Mesendoderm (in vitro differentiated cells): ENCODE measurements at regions not wholly inside any gene's neighbourhood (a gene's known extent, or its start where the extent isn't known, plus 50 kb on each side); places are given as distances from the start of the nearest gene placed in this dataset.

Source experiments
- DNase-seq: peaks from one replicate; pipeline ENCODE4 v3.0.0; 2013
- H2AK5ac ChIP-seq: 2 replicates; pipeline ENCODE4 v1.6.1; 2013; ENCODE audit warnings: low read length, inconsistent platforms
- H2BK120ac ChIP-seq: 2 replicates; pipeline ENCODE4 v1.6.1; 2013; ENCODE audit warnings: low read depth, mild to moderate bottlenecking, low read length, moderate library complexity, mixed read lengths
- H2BK15ac ChIP-seq: replicated peaks from 2 replicates; pipeline ENCODE4 v1.6.1; 2013; ENCODE audit warnings: low read depth, mild to moderate bottlenecking, moderate library complexity
- H2BK5ac ChIP-seq: 2 replicates; pipeline ENCODE4 v1.6.1; 2013; ENCODE audit warnings: low read length, inconsistent platforms
- H3K18ac ChIP-seq: 2 replicates; pipeline ENCODE4 v1.6.1; 2013; ENCODE audit warnings: mild to moderate bottlenecking, low read length, mixed read lengths
- H3K23ac ChIP-seq: one replicate; pipeline ENCODE4 v1.6.1; 2013; ENCODE audit warnings: low read length
- H3K27ac ChIP-seq: 2 replicates; pipeline ENCODE4 v1.5.1; 2013; ENCODE audit warnings: low read depth, mild to moderate bottlenecking, inconsistent platforms, low read length, moderate library complexity
- H3K27me3 ChIP-seq: 2 replicates; pipeline ENCODE4 v1.6.1; 2013; ENCODE audit warnings: low read length, control low read depth, mild to moderate bottlenecking, inconsistent platforms; ENCODE audit not compliant: insufficient read depth, poor library complexity
- H3K36me3 ChIP-seq: 2 replicates; pipeline ENCODE4 v1.6.1; 2013; ENCODE audit warnings: low read length, inconsistent platforms; ENCODE audit not compliant: control insufficient read depth, insufficient read depth
- H3K4ac ChIP-seq: one replicate; pipeline ENCODE4 v1.6.1; 2013; ENCODE audit warnings: low read depth, mild to moderate bottlenecking, low read length, moderate library complexity
- H3K4me1 ChIP-seq: 2 replicates; pipeline ENCODE4 v1.6.1; 2013; ENCODE audit warnings: low read depth, low read length, inconsistent platforms; ENCODE audit not compliant: control insufficient read depth
- H3K4me2 ChIP-seq: 2 replicates; pipeline ENCODE4 v1.6.1; 2013; ENCODE audit warnings: low read length
- H3K4me3 ChIP-seq: 2 replicates; pipeline ENCODE4 v1.5.1; 2013; ENCODE audit warnings: mild to moderate bottlenecking, low read length
- H3K56ac ChIP-seq: one replicate; pipeline ENCODE4 v1.6.1; 2013; ENCODE audit warnings: low read length
- H3K79me1 ChIP-seq: 2 replicates; pipeline ENCODE4 v1.6.1; 2013; ENCODE audit warnings: low read length, inconsistent platforms
- H3K79me2 ChIP-seq: 2 replicates; pipeline ENCODE4 v1.6.1; 2013; ENCODE audit warnings: mild to moderate bottlenecking, low read length; ENCODE audit not compliant: control insufficient read depth, insufficient read depth
- H3K9ac ChIP-seq: 2 replicates; pipeline ENCODE4 v1.6.1; 2013; ENCODE audit warnings: low read length, inconsistent platforms
- H4K5ac ChIP-seq: one replicate; pipeline ENCODE4 v1.6.1; 2013; ENCODE audit warnings: low read length
- H4K8ac ChIP-seq: one replicate; pipeline ENCODE4 v1.6.1; 2013; ENCODE audit warnings: low read depth, mild to moderate bottlenecking, control low read depth, low read length, moderate library complexity
- WGBS: extraction: QIAGEN DNeasy Blood & Tissue Kit; methylation state at CpG from one replicate; pipeline ENCODE4 v1.1.7; 2013; ENCODE audit warnings: low lambda C conversion rate, missing lambda C conversion rate; ENCODE audit not compliant: insufficient coverage; ENCODE audit errors: extremely low coverage; 5-methylcytosine and 5-hydroxymethylcytosine counted together

GRCh38 chr21:18987520-18988026, 584.0 kb upstream of the TMPRSS15 start:
- Histone ChIP-seq H3K4me3 (no peak overlapping the region), H3K9ac (no peak overlapping the region), H3K27ac (no peak overlapping the region), H3K4me1 (no peaks in the 10 kb centered on the region), H3K18ac (no peak overlapping the region), H3K27me3 (no peaks in the 10 kb centered on the region), H3K36me3 (no peaks in the 10 kb centered on the region), H3K4me2 (no peak overlapping the region), H3K56ac (no peak overlapping the region), H2BK15ac (no peak overlapping the region), H3K23ac (no peak overlapping the region), H4K5ac (no peak overlapping the region), H2AK5ac (no peak overlapping the region), H2BK5ac (no peak overlapping the region), H4K8ac (no peak overlapping the region), H2BK120ac (no peak overlapping the region), H3K79me2 (no peaks in the 10 kb centered on the region), H3K79me1 (no peaks in the 10 kb centered on the region), H3K4ac (no peak overlapping the region)
- DNase-seq: peak; percentile 13
- WGBS: no CpG with 5 or more reads among the region's 11 CpGs

GRCh38 chr21:18989953-18990495, 586.4 kb upstream of the TMPRSS15 start:
- Histone ChIP-seq H4K8ac (no peak overlapping the region), H3K4me1 (no peaks in the 10 kb centered on the region), H3K56ac (no peak overlapping the region), H3K4ac (no peak overlapping the region), H2BK5ac (no peak overlapping the region), H2BK120ac (no peak overlapping the region), H3K9ac (no peak overlapping the region), H3K4me2 (no peak overlapping the region), H3K79me1 (no peaks in the 10 kb centered on the region), H3K36me3 (no peaks in the 10 kb centered on the region), H3K18ac (no peak overlapping the region), H2AK5ac (no peak overlapping the region), H3K79me2 (no peaks in the 10 kb centered on the region), H3K4me3 (no peak overlapping the region), H3K23ac (no peak overlapping the region), H4K5ac (no peak overlapping the region), H3K27ac (no peak overlapping the region), H3K27me3 (no peaks in the 10 kb centered on the region), H2BK15ac (no peak overlapping the region)
- no CpG with 5 or more reads among the region's 7 CpGs for WGBS
- DNase-seq: no peak

- no peak overlapping the region for H3K4ac ChIP-seq
- no peak overlapping the region for H3K18ac ChIP-seq
- no peak overlapping the region for H3K56ac ChIP-seq
- H4K8ac ChIP-seq: no peak overlapping the region
- no peak overlapping the region for H3K23ac ChIP-seq
- H3K27me3 ChIP-seq: no peaks in the 10 kb centered on the region
- no peak overlapping the region for H3K9ac ChIP-seq
- DNase-seq: no peak
- no peak overlapping the region for H2BK5ac ChIP-seq
- no peak overlapping the region for H3K27ac ChIP-seq
- no peak overlapping the region for H2AK5ac ChIP-seq
- no peaks in the 10 kb centered on the region for H3K79me1 ChIP-seq
- H3K4me3 ChIP-seq: no peak overlapping the region
- H3K4me1 ChIP-seq: no peaks in the 10 kb centered on the region
- no peak overlapping the region for H2BK120ac ChIP-seq
- no peak overlapping the region for H4K5ac ChIP-seq
- no peaks in the 10 kb centered on the region for H3K36me3 ChIP-seq
- H2BK15ac ChIP-seq: no peak overlapping the region
- H3K4me2 ChIP-seq: no peak overlapping the region
- WGBS: no CpG with 5 or more reads among the region's 1 CpG
- no peaks in the 10 kb centered on the region for H3K79me2 ChIP-seq
These were observed 588.3 kb upstream of the TMPRSS15 start for GRCh38 chr21:18991846-18992245.

- H4K5ac ChIP-seq: no peak overlapping the region
- no peak overlapping the region for H3K23ac ChIP-seq
- H3K27ac ChIP-seq: no peak overlapping the region
- no peaks in the 10 kb centered on the region for H3K27me3 ChIP-seq
- no peak overlapping the region for H3K18ac ChIP-seq
- no peak overlapping the region for H3K9ac ChIP-seq
- H3K4ac ChIP-seq: no peak overlapping the region
- no CpG with 5 or more reads among the region's 3 CpGs for WGBS
- no peak overlapping the region for H2AK5ac ChIP-seq
- H3K56ac ChIP-seq: no peak overlapping the region
- no peaks in the 10 kb centered on the region for H3K36me3 ChIP-seq
- H2BK15ac ChIP-seq: no peak overlapping the region
- H2BK120ac ChIP-seq: no peak overlapping the region
- H3K79me2 ChIP-seq: no peaks in the 10 kb centered on the region
- H3K4me2 ChIP-seq: no peak overlapping the region
- no peak overlapping the region for H2BK5ac ChIP-seq
- DNase-seq: no peak
- no peak overlapping the region for H3K4me3 ChIP-seq
- no peak overlapping the region for H4K8ac ChIP-seq
- H3K4me1 ChIP-seq: no peaks in the 10 kb centered on the region
- no peaks in the 10 kb centered on the region for H3K79me1 ChIP-seq
These were observed 606.7 kb upstream of the TMPRSS15 start for GRCh38 chr21:19010251-19010650.

GRCh38 chr21:19010996-19011395, 607.4 kb upstream of the TMPRSS15 start:
- H2AK5ac ChIP-seq: no peak overlapping the region
- no peak for DNase-seq
- no peak overlapping the region for H3K27ac ChIP-seq
- H2BK5ac ChIP-seq: no peak overlapping the region
- H2BK120ac ChIP-seq: no peak overlapping the region
- H3K4ac ChIP-seq: no peak overlapping the region
- no peak overlapping the region for H3K4me3 ChIP-seq
- no peaks in the 10 kb centered on the region for H3K4me1 ChIP-seq
- no peak overlapping the region for H3K18ac ChIP-seq
- no peak overlapping the region for H3K23ac ChIP-seq
- no CpG with 5 or more reads among the region's 2 CpGs for WGBS
- H3K9ac ChIP-seq: no peak overlapping the region
- no peak overlapping the region for H2BK15ac ChIP-seq
- H4K5ac ChIP-seq: no peak overlapping the region
- H4K8ac ChIP-seq: no peak overlapping the region
- no peak overlapping the region for H3K4me2 ChIP-seq
- H3K79me2 ChIP-seq: no peaks in the 10 kb centered on the region
- no peaks in the 10 kb centered on the region for H3K27me3 ChIP-seq
- no peaks in the 10 kb centered on the region for H3K79me1 ChIP-seq
- no peaks in the 10 kb centered on the region for H3K36me3 ChIP-seq
- no peak overlapping the region for H3K56ac ChIP-seq

GRCh38 chr21:19011451-19011850, 607.9 kb upstream of the TMPRSS15 start:
- no peaks in the 10 kb centered on the region for H3K79me1 ChIP-seq
- H2BK120ac ChIP-seq: no peak overlapping the region
- H3K23ac ChIP-seq: no peak overlapping the region
- no peak overlapping the region for H3K27ac ChIP-seq
- no peaks in the 10 kb centered on the region for H3K27me3 ChIP-seq
- no peak overlapping the region for H3K9ac ChIP-seq
- no peak overlapping the region for H3K18ac ChIP-seq
- DNase-seq: no peak
- no peak overlapping the region for H3K4me3 ChIP-seq
- H3K79me2 ChIP-seq: no peaks in the 10 kb centered on the region
- no peak overlapping the region for H4K8ac ChIP-seq
- H3K36me3 ChIP-seq: no peaks in the 10 kb centered on the region
- no peak overlapping the region for H2BK15ac ChIP-seq
- no peak overlapping the region for H3K4ac ChIP-seq
- no peak overlapping the region for H2BK5ac ChIP-seq
- no CpG with 5 or more reads among the region's 2 CpGs for WGBS
- no peak overlapping the region for H4K5ac ChIP-seq
- no peak overlapping the region for H3K56ac ChIP-seq
- no peak overlapping the region for H2AK5ac ChIP-seq
- no peak overlapping the region for H3K4me2 ChIP-seq
- no peaks in the 10 kb centered on the region for H3K4me1 ChIP-seq
